KG1 (cell line): ENCODE measurements at regions not wholly inside any gene's neighbourhood (a gene's known extent, or its start where the extent isn't known, plus 50 kb on each side); places are given as distances from the start of the nearest gene placed in this dataset.
"Not testable (repeated sequence)": the region's sequence is repeated elsewhere in the genome, so short reads cannot be mapped to it uniquely, and the experiment has no call there.

Source experiments
- DNase-seq: peaks from one replicate; lab custom pipeline; 2025; lab: John Stamatoyannopoulos, UW

DNA sequence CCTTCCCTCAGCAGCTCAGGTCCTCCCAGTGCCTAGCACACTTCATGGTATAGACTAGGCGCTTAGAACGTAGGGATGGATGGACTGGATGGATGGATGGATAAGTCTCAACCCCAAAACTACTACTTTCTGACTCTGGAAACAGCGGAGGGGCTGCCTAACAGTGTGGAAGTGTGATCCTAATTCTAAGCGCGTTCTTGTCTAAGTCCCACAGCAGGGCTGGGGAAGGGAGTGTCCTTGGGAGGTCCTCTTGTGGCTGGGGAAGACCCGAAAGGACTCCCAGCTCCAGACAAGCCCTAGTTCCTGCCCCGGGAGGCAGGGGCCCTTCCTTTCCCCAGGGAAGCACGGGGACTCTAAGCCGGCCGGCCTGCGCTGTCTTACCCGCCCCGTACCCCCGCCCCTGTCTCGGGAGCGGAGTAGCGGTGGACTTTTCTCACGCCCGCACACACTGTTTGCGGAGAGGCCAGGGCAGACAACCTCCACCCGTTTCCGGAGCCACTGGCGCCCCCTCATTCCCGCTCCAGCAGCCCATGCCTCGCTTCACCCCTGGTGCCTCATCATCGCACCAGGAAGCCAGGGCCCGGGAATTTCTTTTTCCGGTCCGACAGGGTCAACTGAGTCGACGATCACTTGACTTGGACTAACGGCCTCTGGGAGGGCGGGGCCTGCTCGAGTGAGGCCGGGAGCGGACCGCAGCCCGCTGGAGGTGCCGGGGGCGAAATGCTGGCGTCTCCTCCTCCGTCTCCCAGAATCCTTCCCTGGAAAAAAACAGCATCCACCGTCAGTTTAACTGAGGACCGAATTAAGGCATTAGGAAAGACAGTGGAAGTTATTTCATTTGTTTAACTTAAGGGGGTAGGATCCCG is 133.3 kb downstream of the TBC1D2B start:
- no peak for DNase-seq

DNA sequence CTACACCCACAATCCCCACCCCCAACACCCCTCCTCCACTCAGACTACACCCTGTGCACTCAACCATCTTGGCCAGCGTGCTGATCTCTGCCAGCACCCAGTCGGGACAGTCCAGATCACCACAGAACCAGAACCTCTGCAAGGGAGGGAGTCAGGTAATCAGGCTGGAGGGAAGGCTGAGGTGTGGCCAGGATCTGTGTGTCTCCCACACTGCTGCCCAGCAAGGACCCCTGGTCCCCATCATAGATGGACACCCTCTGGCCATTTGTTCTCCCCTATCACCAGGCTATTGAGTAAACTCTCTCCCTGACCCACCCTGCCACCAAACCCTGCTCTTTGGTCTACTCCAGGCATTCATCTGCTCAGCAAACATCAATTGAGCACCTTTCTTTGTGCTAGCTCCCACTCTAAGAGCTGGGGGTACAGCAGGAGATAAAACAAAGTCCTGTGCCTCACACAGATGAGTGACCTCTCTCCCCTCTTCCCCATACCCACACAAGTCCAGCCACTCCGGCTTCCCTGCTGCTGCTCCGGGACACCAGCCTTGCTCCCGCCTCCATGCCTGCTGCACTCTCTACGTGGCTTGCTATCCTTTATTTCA is 134.8 kb downstream of the TBC1D2B start:
- DNase-seq, result no peak

DNA sequence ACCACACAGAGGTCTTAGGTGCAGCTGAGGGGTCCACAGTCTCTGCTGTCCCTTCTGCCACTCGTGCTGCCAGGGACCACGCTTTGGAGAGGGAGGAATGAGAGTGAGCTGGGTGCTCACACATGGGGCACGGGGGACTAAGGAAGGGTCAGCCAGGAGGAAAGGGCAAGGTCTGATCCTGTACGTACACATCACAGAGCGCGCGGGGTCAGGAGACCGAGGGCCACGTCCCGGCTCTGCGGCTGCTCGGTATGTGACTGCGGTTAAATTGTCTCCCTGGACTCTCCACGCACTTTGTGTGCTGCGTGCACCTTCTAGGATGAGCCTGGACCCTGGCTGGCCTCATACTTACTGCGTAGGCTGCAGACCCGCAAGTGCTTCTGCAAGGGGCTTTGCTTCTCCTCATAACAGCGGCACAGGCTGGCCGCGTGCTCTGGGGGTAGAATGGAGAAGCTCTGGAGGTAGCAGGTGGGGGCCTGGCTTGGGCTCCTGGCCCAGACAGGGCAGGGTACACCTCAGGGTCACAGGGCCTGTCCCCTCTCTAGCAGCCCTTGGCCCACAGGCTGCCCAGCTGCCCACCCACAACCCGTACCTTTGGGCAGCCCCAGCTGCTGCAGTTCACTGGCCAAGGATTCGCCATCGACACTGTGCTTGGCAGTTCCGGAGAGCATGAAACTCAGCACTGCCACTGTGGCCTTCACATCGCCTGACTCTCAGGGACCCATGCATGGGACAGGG is 136.3 kb downstream of the TBC1D2B start:
- not testable (repeated sequence) for DNase-seq

DNA sequence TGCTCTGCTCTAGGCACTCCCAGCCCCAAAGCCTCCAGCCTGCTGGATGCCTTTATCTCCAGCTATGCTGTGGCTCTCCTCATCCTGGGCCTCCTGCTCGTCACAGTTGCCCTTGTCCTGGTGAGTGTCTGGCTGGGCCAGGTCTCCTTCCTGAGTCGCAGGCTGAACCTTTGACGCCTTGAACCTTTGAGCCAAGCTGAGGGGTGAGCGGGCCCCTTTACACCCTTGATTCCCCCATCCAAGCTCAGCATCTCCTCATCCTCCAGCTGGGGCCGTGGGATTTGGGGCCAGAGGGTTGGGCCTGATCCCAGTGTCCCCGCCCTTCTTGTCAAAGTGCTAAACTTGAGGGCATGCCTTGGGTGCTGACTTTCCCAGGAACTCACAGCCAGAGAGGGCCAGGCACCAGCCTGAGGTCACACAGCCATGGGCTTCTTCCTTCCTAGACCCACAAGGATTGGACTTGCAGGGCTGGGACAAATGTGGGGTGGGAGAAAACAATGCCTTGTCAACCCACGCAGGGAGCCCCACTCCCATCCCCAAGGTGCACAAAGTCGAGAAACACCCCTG is 137.0 kb downstream of the TBC1D2B start:
- no peak for DNase-seq

DNA sequence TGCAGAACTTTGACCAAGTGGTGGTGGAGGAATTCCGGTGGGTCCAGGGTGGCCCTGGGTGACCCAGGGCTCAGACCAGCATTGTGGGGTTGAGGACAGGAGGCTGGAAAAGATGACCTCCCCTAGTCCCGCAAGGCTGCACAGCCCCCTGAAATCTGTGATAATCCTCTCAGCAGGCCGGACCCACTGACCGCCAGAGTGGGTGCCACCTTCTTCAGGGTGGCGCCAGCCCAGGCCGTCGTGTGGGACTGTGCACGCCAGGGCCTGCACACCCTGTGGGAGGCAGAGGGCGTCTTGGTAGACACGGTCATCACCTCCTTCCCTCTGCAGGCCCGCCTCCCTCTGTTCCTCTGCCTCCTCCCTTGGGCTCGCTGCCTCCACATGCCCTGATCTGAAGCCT is 137.7 kb downstream of the TBC1D2B start:
- no peak for DNase-seq

DNA sequence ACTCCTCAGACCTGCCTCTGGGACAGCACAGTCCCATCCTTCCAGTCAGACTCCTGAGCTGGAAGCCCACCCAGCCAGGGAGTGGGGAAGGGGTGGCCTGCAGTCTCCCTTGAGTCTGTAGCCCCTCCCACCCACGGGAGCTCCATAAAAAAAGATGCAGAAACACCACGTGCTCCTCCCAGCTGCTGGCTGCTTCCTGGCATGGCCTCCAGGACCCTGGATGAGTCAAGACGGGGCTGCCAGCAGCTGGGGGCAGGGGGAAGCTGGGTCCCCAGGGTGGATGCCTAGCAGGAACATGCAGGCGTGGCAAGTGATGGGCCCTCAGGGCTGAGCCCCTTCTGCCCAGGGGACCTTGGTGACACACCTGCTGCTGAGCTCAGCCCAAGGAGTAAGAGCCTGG is 138.5 kb downstream of the TBC1D2B start:
- not testable (repeated sequence) for DNase-seq

DNA sequence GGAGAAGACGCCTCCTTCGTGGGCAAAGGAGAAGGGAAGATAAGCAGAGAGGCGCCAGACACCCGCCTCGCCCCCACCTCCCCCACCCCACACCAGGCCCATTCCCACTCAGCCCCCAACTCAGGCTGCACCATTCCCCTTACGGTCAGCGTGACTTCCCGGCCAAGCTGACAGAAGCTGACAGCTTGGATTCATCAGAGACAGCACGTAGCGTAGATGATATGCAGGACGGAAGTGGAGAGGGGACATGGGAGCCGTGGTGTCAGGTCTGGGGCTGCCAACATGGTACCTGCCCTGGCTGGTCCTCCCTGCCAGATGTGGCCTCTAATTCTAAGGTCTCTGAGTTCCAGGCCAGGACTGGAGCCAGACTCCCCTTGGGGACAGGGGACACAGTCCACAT is 139.0 kb downstream of the TBC1D2B start:
- not testable (repeated sequence) for DNase-seq

DNA sequence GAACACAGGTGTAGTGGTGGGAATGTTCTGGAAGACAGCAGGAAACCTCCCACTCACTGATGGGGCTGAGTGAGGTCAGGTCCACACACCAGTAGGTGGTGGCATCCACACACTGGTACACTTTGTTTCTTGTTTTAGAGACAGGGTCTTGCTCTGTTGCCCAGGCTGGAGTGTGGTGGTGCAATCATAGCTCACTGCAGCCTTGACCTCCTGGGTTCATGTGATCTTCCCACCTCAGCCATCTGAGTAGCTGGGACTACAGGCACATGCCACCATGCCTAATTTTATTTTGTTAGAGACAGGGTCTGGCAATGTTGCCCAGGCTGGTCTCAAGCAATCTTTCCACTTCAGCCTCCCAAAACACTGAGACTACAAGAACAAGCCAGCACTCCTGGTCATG is 140.9 kb downstream of the TBC1D2B start:
- not testable (repeated sequence) for DNase-seq

DNA sequence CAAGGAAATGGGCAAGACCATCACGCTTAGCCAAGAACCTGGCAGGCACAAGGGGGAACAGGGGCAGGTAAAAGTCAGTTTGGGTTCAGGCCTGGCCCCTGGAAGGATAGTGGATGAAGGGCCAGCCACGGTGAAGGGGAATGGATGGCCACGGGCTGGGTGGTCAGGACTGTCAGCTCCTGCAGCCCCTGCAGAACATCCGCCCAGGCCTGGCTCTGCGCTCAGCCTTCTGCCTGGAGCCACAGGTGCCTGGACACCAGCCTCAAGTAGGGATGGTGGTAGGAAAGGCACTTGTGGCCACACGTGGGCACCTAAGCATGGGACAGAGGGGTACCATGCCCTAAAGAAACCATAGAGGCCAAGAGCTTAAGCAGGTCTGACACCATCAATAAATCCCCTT is 143.0 kb downstream of the TBC1D2B start:
- not testable (repeated sequence) for DNase-seq

DNA sequence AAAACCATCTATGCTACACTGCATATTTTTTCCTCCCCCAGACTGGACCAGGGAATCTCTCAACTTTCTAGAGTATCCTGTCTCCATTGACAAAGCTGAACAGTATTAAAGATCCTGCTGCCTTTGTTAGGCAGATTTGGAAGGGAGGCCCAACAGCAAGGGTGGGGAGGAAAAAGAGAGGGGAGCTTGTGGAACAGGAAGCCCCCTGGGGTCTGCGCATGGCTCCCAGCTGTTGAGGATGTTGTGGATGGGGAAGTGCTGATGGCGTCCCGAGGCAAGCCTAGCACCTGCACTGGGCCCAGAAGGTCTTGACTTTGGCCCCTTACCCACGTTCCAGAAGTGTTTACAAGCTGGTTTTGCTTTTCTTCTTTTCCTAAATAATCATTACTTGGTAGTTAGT is 146.6 kb downstream of the TBC1D2B start:
- DNase-seq, result not testable (repeated sequence)

DNA sequence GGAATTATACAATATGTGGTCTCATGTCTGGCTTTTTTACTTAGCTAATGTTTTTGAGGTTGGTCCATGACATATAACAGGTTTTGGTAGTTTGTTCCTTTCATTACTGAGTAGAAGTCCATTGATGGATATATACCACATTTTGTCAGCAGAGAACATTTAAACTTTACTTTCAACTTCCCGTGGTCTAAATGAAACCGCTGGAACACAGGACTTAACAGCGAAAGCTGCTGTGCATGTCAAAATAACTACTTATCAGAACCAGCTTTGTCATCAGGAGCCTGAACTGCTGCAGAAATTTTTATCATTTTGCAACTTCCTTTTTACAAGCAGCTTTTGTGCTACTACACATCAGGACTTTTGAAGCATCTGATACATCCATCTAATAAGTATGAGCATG is 147.0 kb downstream of the TBC1D2B start:
- DNase-seq, result not testable (repeated sequence)

DNA sequence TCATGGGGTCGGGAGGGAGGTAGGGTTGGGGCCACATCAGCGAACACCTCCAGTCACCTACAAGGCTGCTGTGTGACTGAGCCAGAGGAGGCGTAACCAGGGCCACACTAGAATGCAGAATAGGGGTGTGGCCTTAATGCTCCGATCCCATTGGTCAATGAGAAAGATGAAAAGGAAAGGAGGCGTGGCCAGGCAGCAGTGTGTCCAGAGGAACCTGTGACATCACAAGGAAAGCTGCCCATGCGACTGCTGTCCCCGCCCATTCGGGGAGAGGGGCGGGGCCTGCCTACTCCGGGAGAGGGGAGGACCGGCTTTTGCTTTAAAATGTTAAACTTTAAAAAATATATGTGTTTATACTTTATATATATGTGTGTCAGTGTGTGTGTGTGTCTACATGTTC is 150.7 kb downstream of the TBC1D2B start:
- not testable (repeated sequence) for DNase-seq

DNA sequence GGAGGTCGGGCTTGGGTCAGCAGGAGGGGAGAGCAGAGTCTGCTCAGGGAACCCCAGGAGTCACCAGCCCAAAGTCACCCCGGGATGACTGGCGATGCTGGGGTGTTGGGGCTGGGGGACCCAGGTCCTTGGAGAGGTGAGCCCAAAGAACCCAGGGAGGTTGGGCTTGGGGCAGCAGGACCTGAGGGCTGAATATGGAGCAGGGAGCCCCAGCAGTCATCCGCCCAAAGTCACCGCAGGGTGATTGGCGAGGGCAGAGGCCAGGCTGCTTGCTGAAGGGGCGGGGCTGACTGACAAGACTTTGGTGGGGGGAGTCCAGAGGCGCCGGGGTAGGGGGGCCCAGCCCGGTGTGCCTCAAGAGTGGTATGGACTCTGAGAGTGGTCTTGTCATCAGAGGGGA is 151.2 kb downstream of the TBC1D2B start:
- not testable (repeated sequence) for DNase-seq

DNA sequence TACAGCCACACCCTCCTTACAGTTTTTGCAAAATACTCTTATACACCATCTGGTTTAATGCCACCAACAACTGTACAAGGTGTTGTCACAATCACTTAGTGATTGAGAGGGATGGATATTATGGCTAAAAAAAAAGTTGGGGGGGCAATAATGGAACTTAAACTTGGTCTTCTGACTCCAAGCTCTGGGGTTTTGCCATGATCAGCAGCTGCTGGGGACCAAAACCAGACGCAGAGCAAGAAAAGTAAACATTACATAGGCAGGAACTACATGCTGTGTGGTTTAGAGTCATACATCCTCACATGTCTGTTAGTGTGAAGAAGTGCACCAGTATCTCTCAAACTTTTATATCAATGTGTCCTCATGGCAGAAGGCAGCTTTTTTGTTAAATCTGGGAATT is 152.4 kb downstream of the TBC1D2B start:
- DNase-seq, result not testable (repeated sequence)

DNA sequence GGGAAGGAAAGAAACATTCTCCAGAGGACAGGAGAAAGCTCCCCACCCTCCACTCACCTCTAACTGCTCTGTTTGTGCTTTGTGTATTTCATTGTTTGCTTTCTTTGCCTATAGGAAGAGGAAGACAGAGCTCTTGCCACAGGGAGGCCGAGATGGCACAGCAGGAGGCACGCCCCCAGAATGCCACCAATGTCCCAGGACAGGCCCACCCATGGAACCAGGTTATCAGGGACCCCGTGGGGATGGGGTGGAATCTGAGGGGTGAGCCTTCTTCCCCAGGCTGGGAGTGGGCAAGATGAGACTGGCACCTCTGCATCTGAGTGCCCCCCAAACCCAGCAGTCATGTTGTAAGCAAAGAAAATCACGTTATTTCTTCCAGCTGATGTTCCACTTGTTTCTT is 155.8 kb downstream of the TBC1D2B start:
- no peak for DNase-seq

DNA sequence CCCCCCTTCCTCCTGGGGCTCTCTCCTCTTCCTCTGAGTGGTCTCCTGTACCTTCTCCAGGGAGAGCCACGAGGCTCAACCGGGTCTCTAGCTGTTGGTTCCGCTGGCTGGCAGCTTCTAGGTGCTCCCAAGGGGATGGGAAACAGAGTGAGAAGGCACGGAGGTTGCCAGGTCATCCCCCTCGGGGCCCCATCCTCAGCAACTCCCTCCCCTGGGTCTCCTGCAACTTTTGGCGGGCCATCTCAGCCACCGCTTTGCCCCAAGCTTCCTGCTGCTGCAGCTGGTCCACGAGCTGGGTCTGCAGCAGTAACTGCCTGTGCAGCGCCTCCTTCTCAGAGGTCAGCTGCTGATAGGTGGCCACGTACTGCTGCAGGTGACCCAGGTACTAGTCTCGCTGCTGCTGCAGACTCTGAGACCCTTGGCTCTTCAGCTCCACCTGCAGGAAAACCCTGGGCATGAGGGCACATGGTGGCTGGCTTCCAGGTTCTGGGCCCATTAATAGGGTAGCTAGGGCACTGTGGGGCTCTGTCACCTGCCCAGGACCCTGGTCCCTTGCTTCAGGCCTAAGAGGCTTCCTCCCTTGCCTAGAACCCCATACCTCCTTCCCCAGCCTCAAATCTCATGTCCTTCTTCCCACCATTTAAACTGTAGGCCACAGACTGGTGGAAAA is 160.4 kb downstream of the TBC1D2B start:
- DNase-seq, result not testable (repeated sequence)

DNA sequence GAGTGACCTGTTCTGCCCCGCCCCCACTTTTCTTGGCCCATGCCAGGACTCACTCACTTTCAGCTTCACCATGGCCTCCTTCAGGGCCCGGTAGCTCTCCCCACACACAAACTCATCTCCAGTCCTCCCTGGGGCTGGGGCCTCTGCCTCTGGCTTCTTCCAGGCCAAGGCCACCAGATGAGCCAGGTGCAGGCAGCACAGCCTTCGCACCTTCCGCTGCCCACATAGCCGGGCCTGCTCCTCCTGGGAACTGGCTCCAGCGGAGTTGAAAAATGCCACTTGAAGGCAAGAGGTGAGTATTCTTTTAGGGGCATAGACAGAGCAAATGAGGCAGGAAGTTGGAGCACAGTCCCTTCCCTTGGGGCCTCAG is 161.6 kb downstream of the TBC1D2B start:
- DNase-seq, result not testable (repeated sequence)

DNA sequence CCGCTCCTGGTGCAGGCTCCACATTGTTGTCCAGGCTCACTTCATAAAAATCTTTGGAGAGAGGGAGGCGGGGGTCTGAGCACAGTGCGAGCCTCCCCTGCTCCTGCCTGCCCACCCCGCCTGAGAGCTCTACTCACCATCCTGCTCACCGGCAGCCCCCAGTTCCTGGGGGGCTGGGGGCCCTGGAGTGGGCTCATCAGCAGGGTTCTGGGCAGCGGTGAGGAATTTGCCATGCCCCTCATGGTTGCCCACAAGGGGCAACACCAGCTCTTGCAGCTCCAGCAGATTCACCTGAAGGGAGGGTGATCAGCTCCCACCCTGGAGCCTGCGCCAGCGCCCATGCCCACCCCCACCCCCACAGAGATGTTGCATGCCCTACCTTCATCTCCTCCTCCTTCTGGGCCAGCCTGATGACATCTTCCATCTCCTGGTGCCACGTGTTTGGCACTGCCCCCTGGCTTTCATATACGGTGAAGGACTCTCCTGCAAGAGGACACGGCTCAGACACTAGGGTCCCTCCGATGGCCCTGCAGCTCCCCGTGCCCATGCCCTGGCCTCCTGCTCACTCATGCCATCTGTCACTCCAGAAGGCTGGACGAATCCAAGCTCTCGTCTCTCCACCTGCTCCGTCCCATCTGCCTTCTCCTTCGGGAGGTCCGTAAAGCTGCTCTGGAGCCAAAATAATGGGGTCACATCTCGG is 162.1 kb downstream of the TBC1D2B start:
- no peak for DNase-seq

DNA sequence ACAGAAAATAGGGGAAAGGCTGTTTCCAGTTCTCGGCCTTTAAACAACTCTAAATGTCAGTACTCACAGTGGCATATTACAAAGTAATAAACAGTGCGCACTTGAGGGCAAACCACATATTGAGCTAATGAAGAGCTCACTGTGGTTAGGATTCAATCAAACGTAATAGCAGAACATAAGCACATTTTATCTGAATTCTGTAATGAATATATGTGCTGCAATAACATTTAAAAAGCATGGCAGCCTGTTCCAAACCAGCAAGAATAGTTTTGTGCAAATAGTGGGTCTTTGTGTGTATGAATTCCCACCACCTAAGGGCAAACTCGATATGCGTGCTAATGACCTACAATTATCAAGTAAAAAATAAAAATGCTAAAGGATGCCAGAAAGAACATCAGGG is 163.0 kb downstream of the TBC1D2B start:
- DNase-seq, result not testable (repeated sequence)

DNA sequence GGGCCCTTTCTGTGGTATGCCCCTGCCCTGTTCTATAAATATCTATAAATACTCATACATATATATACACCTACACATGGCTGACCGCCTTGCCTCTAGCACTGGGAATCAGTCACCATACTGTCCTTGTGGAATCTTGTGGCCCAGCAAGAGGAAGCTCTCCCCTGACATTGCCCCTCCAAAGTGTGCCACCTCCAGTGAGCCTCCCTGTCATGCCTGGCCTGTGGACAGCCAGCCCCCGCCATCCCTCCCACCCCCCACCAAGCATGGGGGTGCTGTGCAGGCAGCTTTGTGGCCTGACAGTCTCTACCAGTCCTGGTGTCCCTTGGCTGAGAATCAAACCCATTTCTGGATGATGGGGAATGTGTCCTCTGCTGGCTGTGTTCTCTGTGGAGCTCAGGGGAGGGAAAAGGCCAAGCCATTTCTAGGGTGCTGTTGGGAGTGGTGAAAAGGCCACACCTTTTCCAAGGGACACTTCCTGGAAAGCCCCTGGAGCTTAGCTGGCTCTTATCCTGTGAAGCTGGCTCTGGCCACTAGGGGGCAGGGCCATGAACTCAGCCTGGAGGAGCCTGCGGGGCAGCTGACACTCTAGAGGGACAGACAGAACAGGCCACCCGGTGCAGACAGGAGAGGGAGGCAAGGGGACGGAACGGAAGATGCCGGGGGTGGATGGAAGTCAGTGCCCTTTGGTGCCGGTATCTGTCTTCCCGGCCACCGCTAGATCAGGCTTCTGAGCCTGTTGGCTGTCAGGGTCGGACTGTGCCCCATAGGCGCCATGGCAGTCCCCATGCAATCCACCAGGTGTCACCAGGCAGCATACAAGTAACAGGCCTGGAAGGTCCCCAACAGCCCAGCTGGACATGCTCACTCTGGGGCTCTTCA is 167.2 kb downstream of the TBC1D2B start:
- peak; percentile 93 for DNase-seq
